ENCODE measurements at regions not wholly inside any gene's neighbourhood (a gene's known extent, or its start where the extent isn't known, plus 50 kb on each side); places are given as distances from the start of the nearest gene placed in this dataset.

GRCh38 chr10:44326474-44327030 lies 58.3 kb downstream of the CXCL12 start:
- no peak for DNase-seq

GRCh38 chr10:44325596-44326307 lies 59.1 kb downstream of the CXCL12 start:
- DNase-seq, result no peak

DNA sequence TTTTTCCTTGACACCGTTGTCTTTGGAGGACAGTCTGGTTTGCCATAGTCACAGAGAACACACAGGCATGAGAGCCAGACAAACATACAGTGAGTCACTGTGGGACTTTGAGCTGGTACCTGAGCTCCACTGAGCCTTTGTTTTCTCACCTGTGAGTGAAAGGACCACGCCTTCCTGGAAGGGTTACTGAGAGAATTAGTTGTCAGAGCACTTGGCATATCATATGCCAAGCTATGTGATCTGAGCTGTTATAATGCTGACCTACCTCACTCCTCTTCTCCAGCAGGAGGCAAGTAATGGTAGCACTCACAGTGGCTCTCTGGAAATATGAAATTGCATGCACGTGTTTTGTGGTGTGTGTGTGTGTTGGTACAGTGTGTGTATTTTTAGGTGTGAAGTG lies 59.7 kb downstream of the CXCL12 start:
- no peak for DNase-seq

DNA sequence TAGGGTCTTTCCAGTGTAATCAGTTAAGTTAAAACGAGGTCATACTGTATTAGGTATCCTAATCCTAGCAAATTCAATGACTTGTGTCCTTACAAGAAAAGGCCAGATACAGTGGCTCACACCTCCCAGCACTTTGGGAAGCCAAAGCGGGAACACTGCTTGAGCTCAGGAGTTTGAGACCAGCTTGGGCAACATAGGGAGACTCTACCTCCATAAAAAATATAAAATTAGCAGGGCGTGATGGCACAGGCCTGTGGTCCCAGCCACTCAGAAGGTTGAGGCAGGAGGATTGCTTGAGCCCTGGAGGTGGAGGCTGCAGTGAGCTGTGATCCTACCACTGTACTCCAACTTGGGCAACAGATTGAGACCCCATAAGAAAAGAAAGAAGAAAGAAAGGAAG lies 61.1 kb downstream of the CXCL12 start:
- no peak for DNase-seq

DNA sequence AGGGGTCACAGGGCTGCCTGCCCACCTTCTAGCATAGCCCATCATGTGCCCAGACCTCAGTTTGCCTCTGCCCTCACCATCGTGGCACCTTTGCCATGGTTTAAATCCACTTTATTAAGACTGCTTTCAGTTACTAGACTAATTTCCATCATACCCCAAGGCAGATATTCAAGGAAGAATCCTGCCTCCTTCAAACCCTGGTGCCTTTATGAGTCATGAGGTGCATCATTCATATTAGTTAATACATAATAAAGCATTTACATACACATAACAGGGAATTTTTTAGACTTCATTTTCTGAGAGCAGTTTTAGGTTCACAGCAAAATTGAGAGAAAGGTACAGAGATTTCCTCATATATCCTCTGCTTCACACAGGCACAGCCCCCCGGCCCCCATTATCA lies 62.8 kb downstream of the CXCL12 start:
- DNase-seq, result no peak

DNA sequence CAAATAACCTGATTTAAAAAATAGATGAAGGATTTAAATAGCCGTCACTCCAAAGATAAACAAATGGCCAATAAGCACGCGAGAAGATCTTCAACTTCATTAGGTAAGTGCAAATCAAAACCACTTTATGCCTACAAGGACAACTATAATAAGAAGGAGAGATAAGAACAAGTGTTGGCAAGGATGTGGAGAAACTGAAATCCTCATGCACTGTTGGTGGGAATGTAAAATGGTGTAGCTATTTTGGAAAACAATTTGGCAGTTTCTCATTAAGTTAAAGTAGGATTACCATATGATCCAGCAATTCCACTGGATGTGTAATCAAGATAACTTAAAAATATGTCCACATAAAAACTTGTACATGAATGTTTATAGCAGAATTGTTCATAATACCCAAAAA lies 64.1 kb downstream of the CXCL12 start:
- DNase-seq, result no peak

DNA sequence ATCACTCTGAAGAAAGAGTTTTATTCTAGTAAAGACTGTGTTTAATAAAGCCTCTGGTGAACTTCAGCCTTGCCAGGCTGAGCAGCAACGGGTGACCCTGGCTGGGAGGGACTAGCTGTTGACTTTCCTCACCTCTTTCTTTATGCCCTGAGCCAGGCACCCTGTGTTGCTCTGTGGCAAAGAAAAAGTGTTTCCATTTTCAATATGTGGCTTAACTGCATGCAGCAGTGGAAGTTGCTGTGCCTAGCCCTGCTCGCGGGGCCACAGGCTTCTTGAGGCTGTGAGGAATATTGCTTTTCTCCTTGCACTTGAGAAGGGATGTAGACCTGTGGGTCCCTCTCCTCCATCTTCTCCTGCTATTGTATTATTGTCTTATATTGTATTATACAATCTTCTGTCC lies 67.0 kb downstream of the CXCL12 start:
- DNase-seq, result no peak

GRCh38 chr10:44316922-44317215 lies 68.0 kb downstream of the CXCL12 start:
- DNase-seq, result no peak

GRCh38 chr10:44316187-44316921 lies 68.5 kb downstream of the CXCL12 start:
- DNase-seq, result no peak

DNA sequence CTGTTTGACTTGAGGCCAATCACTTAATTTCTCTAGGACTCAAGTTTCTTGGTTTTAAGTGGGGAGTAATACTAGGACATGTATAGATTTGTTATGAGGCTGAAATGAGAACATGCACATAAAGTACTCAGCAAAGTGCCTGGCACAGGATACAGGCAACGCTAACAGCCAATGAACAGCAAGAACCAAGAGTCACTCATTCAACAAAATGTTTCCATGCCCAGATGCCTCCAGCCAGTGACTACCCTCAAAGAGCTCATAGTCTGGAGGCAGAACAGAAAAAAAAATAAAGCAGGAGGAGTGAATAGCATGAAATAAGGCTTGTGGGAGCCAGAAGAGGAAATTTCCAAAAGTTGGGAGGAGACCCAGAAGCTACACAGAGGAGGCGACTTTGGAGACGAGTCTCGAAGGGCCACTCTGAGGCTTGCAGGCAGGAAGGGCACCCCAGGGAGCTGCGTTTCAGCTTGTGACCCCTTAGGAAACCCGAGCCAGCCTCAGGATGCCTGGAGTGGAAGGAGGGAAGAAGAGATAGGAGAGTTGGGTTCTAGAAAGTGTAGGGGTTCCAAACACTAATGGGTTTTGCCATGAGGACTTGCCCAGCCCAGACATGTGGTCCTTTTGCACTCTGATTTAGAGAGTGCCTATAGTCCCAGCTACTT lies 70.0 kb downstream of the CXCL12 start:
- no peak for DNase-seq

- DNase-seq, result no peak
These were observed 71.1 kb downstream of the CXCL12 start for GRCh38 chr10:44313761-44314165.

- no peak for DNase-seq
These were observed 72.5 kb downstream of the CXCL12 start for GRCh38 chr10:44312401-44312800.

DNA sequence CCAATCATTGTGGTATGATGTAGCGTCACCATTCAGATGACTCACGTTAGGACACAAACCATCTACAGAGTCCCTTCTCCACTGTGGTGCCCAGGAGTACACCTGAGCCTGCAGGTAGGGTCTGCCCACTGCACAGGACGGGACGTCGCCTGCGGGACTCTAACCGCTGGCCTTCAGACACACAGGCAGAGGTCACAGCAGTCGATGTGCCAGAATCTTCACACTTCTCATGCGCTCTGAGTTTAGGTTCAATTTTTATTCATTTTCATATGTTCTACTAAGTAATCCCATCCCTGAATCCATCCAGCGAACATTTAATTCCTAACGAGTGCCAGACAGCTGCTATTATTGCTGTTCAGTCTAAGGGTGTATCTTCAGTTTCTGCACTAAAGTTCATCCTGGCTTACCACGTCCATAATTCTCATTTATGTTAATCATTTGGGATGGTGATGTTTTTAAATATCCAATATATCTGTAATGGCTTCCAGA lies 73.3 kb downstream of the CXCL12 start:
- no peak for DNase-seq

- peak in 1 of 2 donors; percentile 11 for DNase-seq
These were observed 73.9 kb downstream of the CXCL12 start for GRCh38 chr10:44310762-44311562.

DNA sequence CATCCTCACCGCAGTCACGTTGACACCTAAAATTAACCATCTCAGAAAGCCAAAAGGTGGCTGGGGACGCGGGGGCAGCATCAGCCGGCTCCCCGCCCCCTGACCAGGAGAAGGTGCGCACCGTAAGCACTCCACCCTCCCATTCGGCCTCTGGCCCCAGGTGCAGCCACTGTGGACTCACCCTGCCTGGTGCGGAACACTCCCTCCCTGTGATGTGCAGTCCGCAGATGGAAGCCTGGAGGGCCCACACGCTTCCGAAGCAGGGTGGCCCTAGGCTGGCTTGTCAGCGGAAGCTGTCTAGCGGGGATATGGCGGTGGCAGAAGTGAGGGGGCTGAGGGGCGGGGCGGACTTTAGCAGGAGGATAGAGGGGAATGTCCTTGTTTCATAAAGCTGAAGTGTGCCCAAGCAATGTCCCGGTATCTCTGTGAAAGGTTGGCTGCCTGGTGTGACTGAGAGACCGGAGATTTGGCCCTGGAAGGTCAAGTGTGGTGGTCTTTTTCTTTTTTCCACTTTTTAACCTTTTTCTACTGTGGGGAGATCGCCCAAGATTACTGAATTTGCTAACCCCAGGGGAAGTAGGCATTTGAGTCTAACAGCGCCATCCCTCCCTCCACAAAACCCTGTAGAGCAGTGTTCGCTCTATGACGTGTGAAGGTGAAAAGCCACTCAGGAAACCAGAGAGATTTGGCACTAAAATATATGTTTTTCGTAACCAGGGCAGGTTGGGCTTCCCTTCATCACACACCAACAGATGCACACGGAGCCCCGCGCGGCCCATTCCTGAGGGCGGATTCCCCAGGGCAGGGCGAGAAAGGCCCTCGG lies 74.7 kb downstream of the CXCL12 start:
- no peak for DNase-seq

- no peak for DNase-seq
These were observed 75.5 kb downstream of the CXCL12 start for GRCh38 chr10:44309361-44309760.

DNA sequence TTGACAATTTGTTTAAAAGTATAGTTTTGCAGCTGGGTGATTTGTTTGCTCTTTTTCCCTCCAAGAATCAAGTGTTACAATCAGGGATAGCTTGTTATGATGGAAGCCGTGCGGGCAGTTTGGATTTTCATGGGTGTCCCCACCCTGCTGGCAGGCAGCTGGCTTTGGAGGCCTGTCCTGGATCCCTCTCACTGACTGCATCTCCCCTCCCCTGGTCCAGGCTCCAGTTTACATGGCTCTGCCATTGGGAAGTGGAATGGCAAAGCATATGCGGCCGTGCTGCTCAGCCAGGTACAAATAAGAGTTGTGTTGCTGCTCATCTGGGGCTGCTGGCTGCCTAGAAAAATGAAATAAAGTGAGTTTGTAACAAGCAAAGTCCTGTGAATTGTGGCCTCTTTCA lies 76.0 kb downstream of the CXCL12 start:
- no peak for DNase-seq

GRCh38 chr10:44307691-44308090 lies 77.2 kb downstream of the CXCL12 start:
- DNase-seq, result no peak

DNA sequence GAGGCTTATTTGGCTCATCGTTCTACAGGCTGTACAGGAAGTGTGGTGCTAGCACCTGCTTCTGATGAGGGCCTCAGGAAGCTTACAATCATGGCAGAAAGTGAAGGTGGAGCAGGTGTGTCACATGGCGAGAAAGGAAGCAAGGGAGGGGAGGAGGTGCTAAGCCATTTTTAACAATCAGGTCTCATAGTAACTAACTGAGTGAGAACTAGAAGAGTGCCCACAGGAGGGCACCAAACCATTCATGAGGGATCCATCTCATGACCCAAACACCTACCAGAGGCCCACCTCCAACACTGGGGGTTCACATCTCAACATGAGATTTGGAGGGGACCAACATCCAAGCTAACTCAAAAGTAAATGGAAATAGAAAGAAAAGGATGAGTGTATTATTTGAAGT lies 78.1 kb downstream of the CXCL12 start:
- no peak for DNase-seq

- no peak for DNase-seq
These were observed 78.7 kb downstream of the CXCL12 start for GRCh38 chr10:44306147-44306710.

- no peak for DNase-seq
These were observed 83.0 kb downstream of the CXCL12 start for GRCh38 chr10:44301781-44302355.
